ENCODE measurements at regions not wholly inside any gene's neighbourhood (a gene's known extent, or its start where the extent isn't known, plus 50 kb on each side); places are given as distances from the start of the nearest gene placed in this dataset.

GRCh38 chr21:32138658-32139057, 140.2 kb downstream of the MIS18A start:
- H3K27ac ChIP-seq, result no peak overlapping the region
- H3K4me1 ChIP-seq, result no peaks in the 10 kb centered on the region
- 70 to 83% methylated on average over 2 of the region's 2 CpGs for WGBS, 2 donors
- H3K36me3 ChIP-seq, result no peaks in the 10 kb centered on the region
- DNase-seq, result no peak
- TF ChIP-seq POLR2A (IDR thresholded peaks at IDR 0.05), result no peak
- no peak for TF ChIP-seq POLR2AphosphoS5 (IDR thresholded peaks at IDR 0.05)
- TF ChIP-seq CTCF (IDR thresholded peaks at IDR 0.05), result no peak
- TF ChIP-seq EP300 (IDR thresholded peaks at IDR 0.05), result no peak
- peaks cover 0 to 2% (median 0%) of the 10 kb centered on the region in 4 donors for H3K9me3 ChIP-seq
- intact Hi-C loops (cut with DNase I), result no loop called here
- no peaks in the 10 kb centered on the region for H3K27me3 ChIP-seq
- H3K4me3 ChIP-seq, result no peak overlapping the region

GRCh38 chr21:32137931-32138330, 140.9 kb downstream of the MIS18A start:
- H3K27ac ChIP-seq, result no peak overlapping the region
- no peaks in the 10 kb centered on the region for H3K36me3 ChIP-seq
- TF ChIP-seq EP300 (IDR thresholded peaks at IDR 0.05) (no peak), CTCF (IDR thresholded peaks at IDR 0.05) (no peak), POLR2A (IDR thresholded peaks at IDR 0.05) (no peak), POLR2AphosphoS5 (IDR thresholded peaks at IDR 0.05) (no peak)
- H3K9me3 ChIP-seq, result peaks cover 0 to 2% (median 0%) of the 10 kb centered on the region in 4 donors
- 77 to 93% methylated on average over 9 of the region's 9 CpGs for WGBS, 2 donors
- DNase-seq, result no peak
- H3K4me1 ChIP-seq, result no peaks in the 10 kb centered on the region
- no peaks in the 10 kb centered on the region for H3K27me3 ChIP-seq
- no peak overlapping the region for H3K4me3 ChIP-seq
- intact Hi-C loops (cut with DNase I), result no loop called here

GRCh38 chr21:32137266-32137665, 141.6 kb downstream of the MIS18A start:
- 52 to 77% methylated on average over 2 of the region's 2 CpGs for WGBS, 2 donors

GRCh38 chr21:32136546-32136945, 142.3 kb downstream of the MIS18A start:
- Histone ChIP-seq H3K4me1 (peaks cover 0 to 6% (median 0%) of the 10 kb centered on the region in 4 donors), H3K27me3 (no peaks in the 10 kb centered on the region), H3K9me3 (peaks cover 0 to 2% (median 0%) of the 10 kb centered on the region in 4 donors), H3K4me3 (no peak overlapping the region), H3K27ac (no peak overlapping the region), H3K36me3 (no peaks in the 10 kb centered on the region)
- TF ChIP-seq EP300 (IDR thresholded peaks at IDR 0.05) (no peak), POLR2A (IDR thresholded peaks at IDR 0.05) (no peak), CTCF (IDR thresholded peaks at IDR 0.05) (no peak), POLR2AphosphoS5 (IDR thresholded peaks at IDR 0.05) (no peak)
- no peak for DNase-seq
- intact Hi-C loops (cut with DNase I), result no loop called here
- WGBS, 2 donors, result 81 to 93% methylated on average over 7 of the region's 7 CpGs

More at GRCh38 chr21:32137266-32137665, 141.6 kb downstream of the MIS18A start:
- peaks cover 0 to 2% (median 0%) of the 10 kb centered on the region in 4 donors for H3K9me3 ChIP-seq
- no peak for DNase-seq
- intact Hi-C loops (cut with DNase I), result no loop called here
- no peaks in the 10 kb centered on the region for H3K36me3 ChIP-seq
- no peak overlapping the region for H3K27ac ChIP-seq
- peaks cover 0 to under 1% (median 0%) of the 10 kb centered on the region in 4 donors for H3K4me1 ChIP-seq
- H3K4me3 ChIP-seq, result no peak overlapping the region
- TF ChIP-seq POLR2A (IDR thresholded peaks at IDR 0.05) (no peak), EP300 (IDR thresholded peaks at IDR 0.05) (no peak), CTCF (IDR thresholded peaks at IDR 0.05) (no peak), POLR2AphosphoS5 (IDR thresholded peaks at IDR 0.05) (no peak)
- H3K27me3 ChIP-seq, result no peaks in the 10 kb centered on the region
